GM18520 (cell line): ENCODE measurements at regions not wholly inside any gene's neighbourhood (a gene's known extent, or its start where the extent isn't known, plus 50 kb on each side); places are given as distances from the start of the nearest gene placed in this dataset.

Experiments used
- ATAC-seq: cut with Tn5 transposase; IDR thresholded peaks from one replicate; pipeline ENCODE4 v1.9.1; 2021; ENCODE audit not compliant: unreplicated experiment

DNA sequence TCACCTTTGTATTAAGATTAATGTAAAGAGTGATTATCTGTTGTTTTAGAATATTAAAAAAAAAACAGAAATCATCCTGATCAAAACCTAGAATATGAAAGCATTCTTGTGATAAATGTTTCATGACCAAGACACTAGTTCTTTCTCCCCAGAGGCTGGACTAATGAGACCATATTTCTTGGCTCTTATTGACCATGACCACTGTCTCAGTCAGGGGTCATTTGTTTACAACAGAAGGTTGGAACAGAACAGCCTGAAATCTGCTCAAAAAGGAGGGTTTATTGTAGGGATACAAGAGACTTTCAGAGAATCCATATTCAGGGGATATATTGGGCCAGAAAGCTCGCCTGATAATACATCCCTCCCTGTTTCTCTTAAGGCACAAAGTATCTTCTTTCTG is 87.7 kb downstream of the TMEM30B start:
- ATAC-seq: no peak

DNA sequence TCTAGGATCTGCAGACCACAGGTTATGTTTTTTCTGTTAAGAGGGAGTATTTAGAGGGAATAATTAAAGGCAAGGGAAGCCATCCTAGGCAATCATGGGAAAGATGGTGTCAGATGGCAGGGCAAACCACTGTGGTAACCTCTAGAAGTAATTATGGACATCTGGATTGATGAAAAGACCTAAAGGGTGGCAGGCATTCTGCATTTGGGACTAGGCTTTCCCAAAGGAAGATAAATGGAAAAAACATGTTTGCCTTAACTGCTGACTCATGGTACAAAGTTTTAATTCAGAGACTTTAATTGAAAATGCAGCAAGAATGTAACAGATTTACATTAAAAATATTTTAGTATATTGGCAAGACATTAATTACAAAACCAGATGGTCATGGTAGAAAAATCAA is 88.1 kb downstream of the TMEM30B start:
- ATAC-seq: no peak

DNA sequence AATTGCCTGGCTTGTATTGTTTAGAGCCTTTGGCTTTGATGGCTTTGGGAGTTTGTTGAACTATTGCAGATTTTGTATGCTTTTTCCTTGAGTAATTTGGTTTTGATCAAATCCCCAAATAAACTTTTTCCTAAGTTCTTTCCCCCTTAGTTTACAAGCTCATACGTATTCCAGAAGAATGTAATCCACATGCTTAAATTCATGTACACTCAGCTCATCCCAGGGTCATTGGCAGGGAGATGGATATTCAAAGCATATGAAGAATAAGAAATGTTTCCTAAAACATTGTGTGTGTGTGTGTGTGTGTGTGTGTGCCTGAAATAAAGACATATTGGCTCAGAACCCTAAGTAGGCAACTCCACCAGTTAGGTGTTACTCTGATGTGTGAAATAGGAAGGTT is 89.4 kb downstream of the TMEM30B start:
- no peak for ATAC-seq

DNA sequence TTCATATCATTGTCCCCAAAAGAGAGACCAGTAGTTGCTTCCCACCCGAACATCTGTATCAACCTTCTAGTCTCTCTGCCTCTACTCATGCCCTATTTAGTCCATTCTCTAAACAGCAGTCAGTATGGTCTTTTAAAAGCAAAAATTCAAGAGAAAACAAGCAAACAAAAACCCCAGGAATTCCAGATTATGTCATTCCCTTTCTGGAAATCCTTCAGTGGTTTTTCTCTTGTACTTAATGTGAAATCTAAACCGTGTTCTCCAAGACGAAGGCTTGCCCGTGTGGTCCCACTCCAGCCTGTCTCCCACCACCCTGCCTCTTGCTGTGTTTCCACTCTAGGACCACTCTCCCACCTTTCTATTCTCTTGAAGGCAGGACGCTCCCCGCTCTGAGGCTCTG is 90.8 kb downstream of the TMEM30B start:
- ATAC-seq: no peak

DNA sequence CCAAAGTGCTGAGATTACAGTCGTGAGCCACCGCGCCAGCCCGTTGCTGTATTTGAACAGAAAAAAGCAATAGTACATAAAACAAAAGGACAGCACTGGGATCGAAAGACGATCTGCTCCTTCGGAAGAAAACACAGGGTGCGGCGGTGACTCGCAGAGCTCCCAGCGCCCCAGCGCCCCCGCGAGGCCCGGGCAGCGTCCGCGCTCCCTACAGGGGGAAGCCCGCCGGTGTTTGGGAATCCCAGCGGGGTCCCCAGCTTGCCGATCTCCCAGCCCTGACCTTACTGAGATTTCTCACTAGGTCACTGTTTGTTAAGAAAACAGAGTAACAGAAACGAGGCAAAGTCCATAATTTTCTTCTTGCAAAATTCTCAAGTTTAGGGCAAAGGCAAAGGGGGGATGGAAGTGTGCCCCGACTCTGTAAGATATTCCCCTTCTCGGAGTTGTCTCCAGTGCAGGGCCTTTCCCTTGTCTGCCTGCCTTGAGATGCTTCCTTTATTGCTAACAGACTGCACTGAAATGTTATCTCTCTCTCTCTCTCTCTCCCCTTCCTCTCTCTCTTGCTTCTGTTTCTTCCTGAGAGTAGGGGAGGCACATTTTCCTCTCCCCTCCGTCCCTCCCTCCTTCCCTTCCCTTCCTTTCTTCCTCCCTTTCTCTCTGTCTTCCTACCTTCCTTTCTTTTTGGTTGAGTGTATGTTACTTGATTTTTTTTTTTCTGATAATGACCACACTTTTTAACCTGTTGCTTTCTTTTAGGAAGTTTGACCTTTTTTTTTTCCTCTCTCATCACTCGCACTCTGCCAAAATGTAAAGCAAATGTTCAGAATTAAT is 91.9 kb downstream of the TMEM30B start:
- no peak for ATAC-seq

DNA sequence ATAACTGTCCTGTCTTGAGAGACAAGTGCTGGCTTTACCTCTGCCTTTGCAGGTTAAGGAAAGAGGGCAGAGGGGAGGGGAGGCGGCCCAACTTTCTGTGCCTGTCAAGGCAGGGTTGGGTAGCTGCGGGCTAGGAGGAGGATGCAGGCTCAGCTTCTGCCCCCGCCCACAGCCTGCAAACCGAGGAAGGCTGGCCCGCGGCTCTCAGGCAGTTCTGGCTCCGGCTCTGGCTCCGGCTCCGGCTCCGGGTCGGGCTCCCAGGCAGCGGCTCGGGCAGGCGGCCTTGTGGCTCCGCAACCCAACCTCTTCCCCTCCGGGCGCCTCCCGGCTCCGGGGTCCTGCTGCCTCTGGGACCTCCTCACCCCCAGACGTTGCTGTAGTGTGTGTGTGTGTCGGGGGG is 92.9 kb downstream of the TMEM30B start:
- ATAC-seq: no peak

DNA sequence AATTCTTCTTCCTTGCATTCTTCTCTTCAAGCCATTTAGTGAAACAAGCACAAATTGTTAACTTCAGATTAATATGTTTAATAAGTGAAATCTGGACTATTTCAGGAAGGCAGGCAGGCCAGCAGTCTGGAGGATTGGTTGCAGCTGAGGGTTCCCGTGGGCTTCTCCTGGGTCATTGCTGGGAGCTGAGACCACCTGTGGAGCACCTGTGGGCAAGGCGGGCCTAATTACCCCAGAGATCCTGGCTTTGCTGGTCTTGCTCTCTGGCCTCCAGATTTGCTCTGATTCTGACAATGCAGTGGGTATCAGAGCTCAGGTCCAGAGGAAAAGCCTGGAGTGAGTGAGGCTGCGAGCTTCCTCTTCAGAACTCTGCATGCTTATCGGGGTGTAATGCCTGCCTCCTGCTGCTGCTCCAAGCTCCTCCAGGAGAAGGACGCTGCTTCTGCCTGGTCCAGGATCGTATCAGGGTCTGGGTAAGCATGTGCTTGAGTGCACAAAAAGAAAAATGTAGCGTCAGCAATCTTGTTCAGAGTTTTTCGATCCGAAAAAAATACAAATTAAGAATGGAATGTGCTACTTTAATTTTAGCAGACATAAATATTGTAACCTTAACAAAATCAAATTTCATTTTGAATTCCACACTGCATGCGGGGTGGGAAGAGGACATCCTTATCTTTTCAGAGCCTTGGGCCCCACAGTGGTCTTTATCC is 93.8 kb downstream of the TMEM30B start:
- ATAC-seq: no peak

- no peak for ATAC-seq
Observed at GRCh38 chr14:61186341-61187195, 94.6 kb downstream of the TMEM30B start.

DNA sequence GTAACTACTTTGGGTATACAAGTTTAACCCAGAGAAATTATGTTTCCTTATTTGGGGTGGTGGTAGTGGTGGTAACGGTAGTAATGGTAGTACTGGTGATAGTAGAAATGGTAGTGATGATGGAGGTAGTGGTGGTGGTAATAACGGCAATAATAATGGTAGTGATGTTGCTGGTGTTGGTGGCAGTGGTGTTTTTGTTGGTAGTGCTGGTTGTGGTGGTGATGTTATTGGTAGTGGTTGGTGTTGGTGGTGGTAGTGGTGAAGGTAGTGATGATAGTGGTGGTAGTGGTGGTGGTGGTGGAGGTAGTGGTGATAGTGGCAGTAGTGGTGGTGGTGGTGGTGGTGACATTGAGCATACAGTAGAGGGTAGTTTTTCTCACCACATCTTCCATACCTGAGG is 95.6 kb downstream of the TMEM30B start:
- ATAC-seq: no peak

GRCh38 chr14:61184112-61184511 is 97.0 kb downstream of the TMEM30B start:
- ATAC-seq: no peak

GRCh38 chr14:61183196-61183885 is 97.8 kb downstream of the TMEM30B start:
- no peak for ATAC-seq

DNA sequence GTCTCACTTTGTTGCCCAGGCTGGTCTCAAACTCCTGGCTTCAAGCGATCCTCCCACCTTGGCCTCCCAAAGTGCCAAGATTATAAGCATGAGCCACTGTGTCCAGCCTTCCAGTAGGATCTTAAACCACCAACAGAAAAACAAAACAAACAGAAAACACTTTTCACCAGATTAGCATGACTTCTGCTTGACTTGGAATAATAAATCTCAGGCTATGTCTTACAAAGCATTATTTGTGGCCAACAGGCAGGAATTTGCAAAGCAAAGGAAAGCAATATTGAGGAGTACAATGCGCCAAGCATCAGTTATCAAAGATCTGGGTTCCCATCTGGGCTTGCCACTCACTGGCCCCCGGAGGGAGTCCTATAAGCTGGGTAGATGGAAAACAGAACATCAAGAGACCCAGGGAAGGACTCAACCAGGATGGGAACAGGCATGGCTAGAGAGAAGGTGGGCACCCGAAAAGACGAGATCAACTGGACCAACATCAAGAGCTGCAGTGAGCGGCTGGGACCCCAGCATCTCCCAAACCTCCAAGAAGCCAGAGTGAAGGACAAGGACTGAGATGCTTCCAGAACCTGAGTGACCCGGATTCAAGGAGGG is 101.2 kb downstream of the TMEM30B start:
- ATAC-seq: no peak

- no peak for ATAC-seq
Observed at GRCh38 chr14:61179061-61179690, 102.0 kb downstream of the TMEM30B start.

- no peak for ATAC-seq
Observed at GRCh38 chr14:61178226-61179060, 102.7 kb downstream of the TMEM30B start.

GRCh38 chr14:61177279-61178225 is 103.6 kb downstream of the TMEM30B start:
- no peak for ATAC-seq

DNA sequence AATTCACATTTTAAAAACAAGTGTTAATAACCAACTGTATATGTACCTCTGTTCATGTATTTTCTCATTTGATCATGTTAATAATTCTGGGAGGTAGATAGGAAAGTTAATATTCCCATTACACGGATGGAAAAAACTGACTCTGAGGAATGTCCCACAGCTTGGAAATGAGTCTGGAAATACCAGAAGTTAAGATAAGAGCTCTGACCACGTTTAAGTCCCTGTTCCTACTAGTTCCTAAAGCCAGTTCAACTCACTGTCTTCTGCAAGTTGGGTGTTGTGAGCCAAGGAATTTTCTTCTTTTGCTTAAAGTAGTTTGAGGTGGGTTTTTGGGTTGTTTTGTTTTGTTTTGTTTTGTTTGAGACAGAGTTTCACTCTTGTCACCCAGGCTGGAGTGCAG is 104.5 kb downstream of the TMEM30B start:
- ATAC-seq: no peak

DNA sequence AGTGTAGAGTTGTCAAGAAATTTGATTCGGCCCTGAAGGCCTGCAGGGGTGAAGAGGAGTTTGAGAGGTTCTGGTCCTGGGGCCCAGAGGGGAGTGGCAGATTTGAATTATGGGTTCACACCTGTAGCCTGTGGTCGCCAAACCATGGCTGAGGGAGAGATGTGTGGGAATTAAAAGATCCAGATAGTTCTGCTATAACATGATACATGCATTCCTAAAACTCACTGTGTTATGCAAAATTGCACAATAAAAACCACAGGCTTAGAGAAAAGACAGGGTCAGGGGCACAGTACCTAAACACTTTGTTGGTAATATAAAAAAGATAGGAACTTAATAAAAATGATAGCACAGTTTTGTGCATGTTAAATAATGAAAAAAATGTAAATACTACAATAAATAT is 106.2 kb downstream of the TMEM30B start:
- no peak for ATAC-seq

DNA sequence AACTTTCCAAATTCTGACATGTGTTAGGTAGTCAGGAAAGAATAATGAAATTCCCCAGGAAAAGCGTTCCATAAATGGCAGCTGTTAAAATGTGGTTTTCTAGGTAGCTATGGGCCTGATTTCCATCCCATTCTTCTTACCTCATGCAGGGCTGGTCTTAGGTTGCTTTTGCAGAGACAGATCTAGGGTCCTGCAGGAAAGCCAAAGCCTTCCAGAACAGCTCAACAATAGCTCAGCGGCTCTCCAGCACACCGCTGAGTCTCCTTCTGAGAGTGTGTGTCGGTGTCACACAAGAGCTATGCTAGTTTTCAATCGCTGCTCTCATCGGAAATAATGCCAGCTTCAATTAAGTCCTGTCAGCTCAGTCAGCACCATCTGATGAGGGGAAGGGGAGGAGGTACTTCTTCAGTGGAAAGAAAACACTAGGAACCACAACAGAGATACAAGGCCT is 106.7 kb downstream of the TMEM30B start:
- no peak for ATAC-seq
